Karpas-422 (cell line): ENCODE measurements at regions not wholly inside any gene's neighbourhood (a gene's known extent, or its start where the extent isn't known, plus 50 kb on each side); places are given as distances from the start of the nearest gene placed in this dataset.

Experiments
- DNase-seq: peaks from one replicate; pipeline ENCODE4 v3.0.0-alpha.2; 2015
- H2AFZ ChIP-seq: fragments of 200-600 bp; sonication (generic); 2 replicates; pipeline ENCODE4 v1.6.1; 2014; ENCODE audit warnings: antibody characterized with exemption, low read length, mixed read lengths
- H3K27ac ChIP-seq: fragments of 200-600 bp; sonication (generic); 2 replicates; pipeline ENCODE4 v1.5.1; 2014; ENCODE audit warnings: mild to moderate bottlenecking, low read length, moderate library complexity
- H3K27me3 ChIP-seq: fragments of 200-600 bp; sonication (generic); 2 replicates; pipeline ENCODE4 v1.6.1; 2014; ENCODE audit warnings: low read length, mixed read lengths
- H3K36me3 ChIP-seq: fragments of 200-600 bp; sonication (generic); 2 replicates; pipeline ENCODE4 v1.6.1; 2014; ENCODE audit warnings: low read length, mixed read lengths; ENCODE audit not compliant: insufficient read depth
- H3K4me1 ChIP-seq: fragments of 200-600 bp; sonication (generic); 2 replicates; pipeline ENCODE4 v1.6.1; 2014; ENCODE audit warnings: mild to moderate bottlenecking, low read length, mixed read lengths
- H3K4me2 ChIP-seq: fragments of 200-600 bp; sonication (generic); 2 replicates; pipeline ENCODE4 v1.6.1; 2014; ENCODE audit warnings: low read length, low read depth, mild to moderate bottlenecking; ENCODE audit not compliant: poor library complexity, severe bottlenecking
- H3K4me3 ChIP-seq: fragments of 200-600 bp; sonication (generic); 2 replicates; pipeline ENCODE4 v1.5.1; 2014; ENCODE audit warnings: mild to moderate bottlenecking, antibody characterized with exemption, low read length, mixed read lengths
- H3K79me2 ChIP-seq: fragments of 200-600 bp; sonication (generic); 2 replicates; pipeline ENCODE4 v1.6.1; 2014; ENCODE audit warnings: mild to moderate bottlenecking, low read length, mixed read lengths
- H3K9ac ChIP-seq: fragments of 200-600 bp; sonication (generic); 2 replicates; pipeline ENCODE4 v1.6.0; 2014; ENCODE audit warnings: low read length
- H3K9me2 ChIP-seq: fragments of 200-600 bp; sonication (generic), shearing (Covaris generic); replicated peaks from 2 replicates; pipeline ENCODE4 v1.6.0; 2014; ENCODE audit warnings: mild to moderate bottlenecking, low read length, moderate library complexity; ENCODE audit not compliant: insufficient read depth
- H3K9me3 ChIP-seq: fragments of 300-700, 200-600 bp; sonication (generic); 2 replicates; pipeline ENCODE4 v1.6.1; 2014; ENCODE audit warnings: low read length, mixed read lengths
- H4K20me1 ChIP-seq: fragments of 200-600 bp; sonication (generic); 2 replicates; pipeline ENCODE4 v1.6.1; 2014; ENCODE audit warnings: mild to moderate bottlenecking, antibody characterized with exemption, low read length, low read depth; ENCODE audit not compliant: insufficient read depth

DNA sequence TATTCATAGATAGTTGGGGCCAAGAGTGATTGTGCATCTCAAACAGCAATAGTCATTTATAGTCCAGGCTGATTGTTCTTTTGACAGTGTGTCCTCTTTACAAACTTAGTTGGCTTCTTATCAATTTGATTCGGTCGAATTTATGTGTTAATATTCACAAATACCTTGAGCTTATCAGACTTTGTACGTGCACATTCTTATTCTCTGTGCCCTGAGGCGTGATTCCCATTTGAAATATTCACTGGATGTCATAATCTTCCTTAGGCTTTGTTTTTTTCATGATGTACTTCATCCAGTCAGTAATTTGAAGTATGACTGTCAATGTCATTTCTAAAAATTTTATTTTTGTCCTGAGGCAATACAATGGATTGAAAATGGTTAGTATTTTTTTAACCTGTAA is 263.5 kb upstream of the PCDH7 start:
- H3K4me3 ChIP-seq, result no peak overlapping the region
- no peak overlapping the region for H2AFZ ChIP-seq
- no peaks in the 10 kb centered on the region for H3K79me2 ChIP-seq
- H3K9ac ChIP-seq, result no peak overlapping the region
- DNase-seq, result no peak
- no peaks in the 10 kb centered on the region for H4K20me1 ChIP-seq
- no peak overlapping the region for H3K4me2 ChIP-seq
- no peak overlapping the region for H3K27ac ChIP-seq
- no peaks in the 10 kb centered on the region for H3K9me2 ChIP-seq
- no peaks in the 10 kb centered on the region for H3K27me3 ChIP-seq
- peaks cover 10% of the 10 kb centered on the region for H3K9me3 ChIP-seq
- H3K36me3 ChIP-seq, result no peaks in the 10 kb centered on the region
- H3K4me1 ChIP-seq, result no peaks in the 10 kb centered on the region

DNA sequence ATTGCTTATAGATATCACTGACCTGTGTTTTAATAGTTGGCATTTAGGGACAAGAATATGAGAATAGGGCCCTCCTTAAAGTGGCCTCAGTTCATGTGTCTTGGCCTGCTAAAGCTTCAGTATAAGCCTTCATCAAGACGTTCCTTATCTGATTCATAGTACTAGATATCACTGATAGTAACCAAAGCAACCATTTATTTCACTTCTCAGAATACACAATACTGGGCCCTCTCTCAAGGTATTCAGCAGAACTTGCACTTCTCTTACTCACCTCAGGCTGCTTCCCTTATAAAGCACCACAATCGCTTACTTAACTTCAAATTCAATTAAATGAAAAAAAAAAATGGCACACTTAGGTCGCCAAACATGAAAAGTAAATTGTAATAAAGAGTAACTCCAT is 259.4 kb upstream of the PCDH7 start:
- Histone ChIP-seq H3K4me1 (no peaks in the 10 kb centered on the region), H2AFZ (no peak overlapping the region), H4K20me1 (no peaks in the 10 kb centered on the region), H3K36me3 (no peaks in the 10 kb centered on the region), H3K4me2 (no peak overlapping the region), H3K9ac (no peak overlapping the region), H3K79me2 (no peaks in the 10 kb centered on the region), H3K9me3 (peaks cover 13% of the 10 kb centered on the region), H3K27ac (no peak overlapping the region), H3K27me3 (no peaks in the 10 kb centered on the region), H3K9me2 (no peaks in the 10 kb centered on the region), H3K4me3 (no peak overlapping the region)
- no peak for DNase-seq

DNA sequence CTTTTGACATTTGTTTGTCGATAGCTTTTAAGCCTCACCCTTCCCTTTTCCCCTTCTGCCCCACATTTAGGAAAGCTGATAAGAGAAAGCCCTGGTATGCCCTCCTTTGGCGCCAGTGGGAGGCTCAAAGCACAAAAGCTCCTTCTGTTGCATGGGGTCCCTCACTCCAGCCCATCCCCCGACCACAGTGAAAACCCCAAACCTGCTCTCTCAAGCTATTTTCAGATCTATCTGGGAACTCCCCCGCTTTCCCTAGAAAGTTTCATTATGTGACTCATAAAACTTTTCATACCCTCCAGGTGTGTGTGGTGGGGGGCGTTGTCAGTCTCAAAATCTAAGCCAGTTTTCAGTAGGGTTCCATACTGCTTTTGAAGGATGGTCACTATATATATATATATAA is 259.0 kb upstream of the PCDH7 start:
- H3K9me2 ChIP-seq, result no peaks in the 10 kb centered on the region
- no peak overlapping the region for H3K9ac ChIP-seq
- H3K27ac ChIP-seq, result no peak overlapping the region
- no peak overlapping the region for H3K4me2 ChIP-seq
- H3K9me3 ChIP-seq, result peaks cover 13% of the 10 kb centered on the region
- no peak overlapping the region for H2AFZ ChIP-seq
- no peak overlapping the region for H3K4me3 ChIP-seq
- H3K4me1 ChIP-seq, result no peaks in the 10 kb centered on the region
- no peaks in the 10 kb centered on the region for H3K27me3 ChIP-seq
- H3K79me2 ChIP-seq, result no peaks in the 10 kb centered on the region
- DNase-seq, result no peak
- H4K20me1 ChIP-seq, result no peaks in the 10 kb centered on the region
- no peaks in the 10 kb centered on the region for H3K36me3 ChIP-seq

DNA sequence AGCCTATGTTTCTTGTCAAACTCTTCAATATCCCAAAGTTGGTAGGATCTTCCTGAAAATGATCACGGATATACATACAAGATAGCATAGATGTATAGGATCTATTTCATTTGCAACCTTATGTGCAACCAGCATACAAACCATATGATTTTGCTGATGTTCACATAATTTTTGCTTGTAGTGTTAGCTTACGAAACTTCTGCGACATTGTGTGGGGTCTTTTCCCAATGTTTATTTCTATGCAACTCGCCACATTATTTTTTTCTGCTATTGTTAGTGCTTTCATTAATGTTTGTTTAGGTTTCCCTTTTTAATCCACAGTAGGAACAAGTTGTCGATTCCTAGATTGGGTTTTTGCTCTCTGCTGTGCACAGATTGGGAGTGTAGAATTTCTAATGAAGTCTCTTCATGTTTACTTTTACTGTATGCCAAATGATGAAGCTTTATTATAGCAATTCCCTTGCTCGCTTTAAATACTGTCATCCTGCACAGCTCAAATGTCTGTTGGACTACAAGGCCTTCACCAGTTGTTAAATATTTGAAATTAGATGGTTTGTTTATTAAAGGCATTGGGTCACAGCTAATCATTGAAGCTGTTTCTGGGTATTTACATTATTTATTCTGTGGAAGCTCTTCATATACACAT is 257.6 kb upstream of the PCDH7 start:
- Histone ChIP-seq H3K9me2 (no peaks in the 10 kb centered on the region), H3K27me3 (no peaks in the 10 kb centered on the region), H3K27ac (no peak overlapping the region), H4K20me1 (no peaks in the 10 kb centered on the region), H3K4me2 (no peak overlapping the region), H2AFZ (no peak overlapping the region), H3K9ac (no peak overlapping the region), H3K79me2 (no peaks in the 10 kb centered on the region), H3K36me3 (no peaks in the 10 kb centered on the region), H3K4me3 (no peak overlapping the region), H3K4me1 (no peaks in the 10 kb centered on the region), H3K9me3 (peaks cover 13% of the 10 kb centered on the region)
- no peak for DNase-seq

DNA sequence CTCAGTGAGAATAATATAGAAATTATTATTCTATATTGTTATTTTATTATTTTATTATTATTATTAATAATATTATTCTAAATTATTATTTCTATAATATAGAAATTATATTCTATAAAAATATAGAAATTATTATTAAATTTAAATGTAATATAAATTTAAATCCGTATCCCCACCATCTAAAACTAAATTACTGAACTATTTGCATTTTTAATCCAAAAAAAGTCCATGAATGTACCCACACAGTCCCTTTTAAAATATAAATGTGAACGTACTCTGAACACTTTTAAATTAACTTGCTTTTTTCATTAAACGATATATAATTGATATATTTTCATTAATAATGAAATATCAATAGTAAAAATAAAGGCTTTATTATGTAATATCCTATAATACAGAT is 248.3 kb upstream of the PCDH7 start:
- H3K79me2 ChIP-seq, result no peaks in the 10 kb centered on the region
- no peaks in the 10 kb centered on the region for H4K20me1 ChIP-seq
- H2AFZ ChIP-seq, result no peak overlapping the region
- H3K9me2 ChIP-seq, result no peaks in the 10 kb centered on the region
- no peak overlapping the region for H3K4me3 ChIP-seq
- no peak overlapping the region for H3K9ac ChIP-seq
- no peak for DNase-seq
- H3K4me2 ChIP-seq, result no peak overlapping the region
- H3K27me3 ChIP-seq, result no peaks in the 10 kb centered on the region
- peaks cover 3% of the 10 kb centered on the region for H3K9me3 ChIP-seq
- no peaks in the 10 kb centered on the region for H3K36me3 ChIP-seq
- H3K4me1 ChIP-seq, result no peaks in the 10 kb centered on the region
- no peak overlapping the region for H3K27ac ChIP-seq

DNA sequence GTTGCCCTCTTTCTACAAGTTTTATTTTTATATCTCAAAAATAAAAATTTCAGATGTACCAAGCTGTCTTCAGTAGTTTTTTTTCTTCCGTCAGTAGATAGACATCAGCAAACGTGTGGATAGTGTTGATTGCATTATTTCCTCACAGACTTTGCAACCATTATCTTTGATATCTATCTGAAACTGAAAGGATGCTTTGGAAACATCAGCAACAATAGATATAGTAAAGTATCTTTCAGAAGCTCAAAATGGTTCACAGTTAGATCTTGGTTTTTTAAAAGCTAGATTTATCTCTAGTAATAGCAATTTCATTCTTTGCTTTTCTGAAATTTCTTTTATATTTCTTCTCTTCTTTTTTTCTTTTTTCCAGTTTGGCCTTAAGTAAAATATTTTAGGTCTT is 246.9 kb upstream of the PCDH7 start:
- Histone ChIP-seq H3K9me2 (no peaks in the 10 kb centered on the region), H3K79me2 (no peaks in the 10 kb centered on the region), H3K27ac (no peak overlapping the region), H3K4me1 (no peaks in the 10 kb centered on the region), H3K9me3 (peaks cover 12% of the 10 kb centered on the region), H3K36me3 (no peaks in the 10 kb centered on the region), H3K4me2 (no peak overlapping the region), H3K9ac (no peak overlapping the region), H4K20me1 (no peaks in the 10 kb centered on the region), H2AFZ (no peak overlapping the region), H3K27me3 (no peaks in the 10 kb centered on the region), H3K4me3 (no peak overlapping the region)
- no peak for DNase-seq

DNA sequence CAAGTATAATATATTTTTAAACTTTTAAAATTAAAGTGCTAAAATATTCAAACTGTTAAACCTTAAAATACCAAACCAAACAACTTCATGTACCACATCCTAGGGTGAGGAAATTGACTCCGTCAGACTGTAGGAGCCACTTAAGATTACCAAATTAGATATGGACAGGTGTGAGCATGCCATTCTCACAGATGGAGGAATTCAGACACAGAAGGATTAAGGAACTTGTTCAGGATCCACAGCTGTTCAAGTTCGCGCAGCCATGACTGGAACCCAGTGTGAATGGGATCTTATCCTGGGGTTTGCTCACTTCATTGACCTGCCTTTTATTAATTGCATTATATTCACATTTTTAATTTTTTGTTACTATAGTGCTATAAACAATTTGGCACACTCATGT is 224.9 kb upstream of the PCDH7 start:
- Histone ChIP-seq H3K9me2 (no peaks in the 10 kb centered on the region), H3K4me1 (no peaks in the 10 kb centered on the region), H3K79me2 (no peaks in the 10 kb centered on the region), H3K4me2 (no peak overlapping the region), H3K27me3 (no peaks in the 10 kb centered on the region), H3K36me3 (no peaks in the 10 kb centered on the region), H3K9ac (no peak overlapping the region), H4K20me1 (no peaks in the 10 kb centered on the region), H2AFZ (no peak overlapping the region), H3K9me3 (peaks cover 20% of the 10 kb centered on the region), H3K4me3 (no peak overlapping the region), H3K27ac (no peak overlapping the region)
- no peak for DNase-seq

DNA sequence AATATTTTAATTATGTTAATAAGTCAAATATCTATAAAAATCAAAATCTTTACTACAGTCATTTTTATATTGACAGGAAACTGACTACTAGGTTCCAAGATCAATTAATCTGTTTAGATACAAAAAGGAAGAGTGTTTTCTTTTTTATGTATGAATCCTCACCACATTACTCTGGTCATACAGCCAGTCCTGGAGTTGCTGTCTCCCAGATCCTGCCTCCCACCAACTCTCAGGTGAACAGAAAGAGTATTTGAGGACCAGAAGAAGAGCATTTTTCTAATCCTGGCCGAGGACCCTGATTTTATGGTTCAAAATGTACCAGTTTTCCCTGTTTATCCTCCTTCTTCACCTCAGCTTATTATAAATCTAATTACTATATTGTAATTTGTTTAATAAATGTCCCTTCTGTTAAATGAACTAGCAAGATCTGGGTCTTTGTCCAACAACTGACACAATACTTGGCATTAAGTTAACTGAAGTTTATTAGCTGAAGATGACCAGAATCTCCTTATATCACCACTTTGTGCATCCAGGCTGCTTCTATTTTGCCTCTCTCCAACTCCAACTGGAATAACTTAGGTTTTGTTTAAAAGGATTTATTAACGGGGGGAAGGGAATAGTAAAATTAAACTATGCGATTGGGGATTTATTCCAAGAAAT is 224.4 kb upstream of the PCDH7 start:
- H4K20me1 ChIP-seq, result no peaks in the 10 kb centered on the region
- H3K9ac ChIP-seq, result no peak overlapping the region
- no peak for DNase-seq
- no peak overlapping the region for H2AFZ ChIP-seq
- H3K27ac ChIP-seq, result no peak overlapping the region
- H3K36me3 ChIP-seq, result no peaks in the 10 kb centered on the region
- no peaks in the 10 kb centered on the region for H3K4me1 ChIP-seq
- H3K4me2 ChIP-seq, result no peak overlapping the region
- no peaks in the 10 kb centered on the region for H3K9me2 ChIP-seq
- H3K4me3 ChIP-seq, result no peak overlapping the region
- peaks cover 16% of the 10 kb centered on the region for H3K9me3 ChIP-seq
- H3K79me2 ChIP-seq, result no peaks in the 10 kb centered on the region
- H3K27me3 ChIP-seq, result no peaks in the 10 kb centered on the region
